D341Med (cell line): ENCODE measurements at regions not wholly inside any gene's neighbourhood (a gene's known extent, or its start where the extent isn't known, plus 50 kb on each side); places are given as distances from the start of the nearest gene placed in this dataset.

Experiments used
- DNase-seq: peaks from one replicate; pipeline ENCODE4 v3.0.0; 2012; ENCODE audit warnings: low spot score

DNA sequence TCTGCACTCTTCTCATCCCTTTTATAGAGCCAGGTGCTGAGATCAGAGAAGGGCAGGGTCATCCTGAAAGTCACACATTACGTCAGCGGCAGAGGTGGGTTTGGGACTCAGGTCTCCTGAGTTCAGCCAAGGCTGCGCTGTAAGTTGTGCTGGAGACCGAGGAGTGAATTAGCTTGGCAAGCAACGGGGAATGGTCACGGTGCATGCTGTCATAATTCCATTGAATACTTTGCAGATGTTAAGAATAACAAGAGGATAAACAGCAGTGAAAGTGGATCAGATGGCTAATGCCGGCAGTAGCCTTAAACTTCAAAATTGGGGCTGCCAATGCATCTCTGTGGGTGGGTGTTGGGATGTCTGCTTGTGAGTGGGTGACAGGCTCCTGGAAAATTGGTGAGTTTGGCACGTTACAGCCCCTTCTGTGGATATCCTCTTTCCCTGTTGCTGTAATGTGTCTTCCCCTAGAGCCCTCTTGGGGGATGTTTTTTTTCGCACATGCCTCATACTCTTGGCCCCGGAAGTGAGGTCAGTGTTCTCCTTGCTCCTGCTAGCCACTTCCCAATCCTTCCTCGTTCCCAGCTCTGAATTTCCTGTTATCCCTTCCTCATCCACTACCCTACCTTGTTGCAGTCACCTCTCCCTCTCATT lies 287.1 kb upstream of the SRRM4 start:
- DNase-seq = no peak

DNA sequence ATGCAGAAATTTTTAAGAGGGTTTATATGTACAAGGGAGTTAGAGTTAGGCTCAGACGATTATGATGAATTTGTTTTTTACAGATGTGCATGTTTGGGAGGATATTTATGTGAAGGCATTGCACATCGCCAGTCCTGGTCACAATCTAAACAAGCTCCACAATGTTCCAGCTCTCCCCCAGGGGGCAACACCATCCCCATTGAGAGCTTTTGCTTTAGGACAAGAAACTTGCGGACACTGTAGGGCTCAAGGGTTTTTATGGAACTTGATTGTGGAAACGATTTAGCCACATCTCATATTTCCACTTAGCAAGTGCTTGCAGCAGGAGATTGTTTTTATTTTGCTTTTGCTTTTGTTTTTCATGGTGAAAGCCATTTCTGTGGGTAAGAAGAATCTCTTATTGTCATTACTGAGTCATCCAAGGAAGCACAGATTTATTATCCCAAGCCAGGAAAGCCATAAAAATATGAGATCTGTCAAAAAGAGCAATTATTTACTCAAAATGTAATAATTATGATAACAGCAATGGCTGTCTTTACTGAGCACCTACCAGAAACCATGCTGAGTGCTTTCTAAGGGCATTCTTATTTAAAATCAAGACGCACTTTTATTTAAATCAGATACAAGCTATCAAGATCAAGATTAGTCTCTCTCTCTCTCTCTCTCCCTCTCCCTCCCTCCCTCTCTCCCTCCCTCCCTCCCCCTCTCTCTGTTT lies 276.7 kb upstream of the SRRM4 start:
- no peak for DNase-seq

DNA sequence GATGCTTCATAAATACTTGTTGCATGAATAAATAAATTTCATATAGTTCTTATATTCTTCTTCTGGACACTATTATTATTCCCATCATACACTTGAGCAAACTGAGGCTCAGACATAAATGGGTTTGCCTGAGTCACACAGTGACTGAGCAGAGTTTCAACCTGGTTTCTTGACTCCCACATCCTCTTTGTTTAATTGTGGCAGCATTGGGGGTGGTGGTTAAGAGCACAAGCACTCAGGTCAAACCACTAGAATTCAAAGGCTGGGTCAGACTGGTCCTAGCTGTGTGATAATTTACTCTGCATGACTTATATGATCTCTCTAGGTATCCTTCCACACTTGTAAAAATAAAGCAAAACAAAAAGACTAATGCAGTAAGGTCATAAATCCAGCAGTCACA lies 274.9 kb upstream of the SRRM4 start:
- no peak for DNase-seq

DNA sequence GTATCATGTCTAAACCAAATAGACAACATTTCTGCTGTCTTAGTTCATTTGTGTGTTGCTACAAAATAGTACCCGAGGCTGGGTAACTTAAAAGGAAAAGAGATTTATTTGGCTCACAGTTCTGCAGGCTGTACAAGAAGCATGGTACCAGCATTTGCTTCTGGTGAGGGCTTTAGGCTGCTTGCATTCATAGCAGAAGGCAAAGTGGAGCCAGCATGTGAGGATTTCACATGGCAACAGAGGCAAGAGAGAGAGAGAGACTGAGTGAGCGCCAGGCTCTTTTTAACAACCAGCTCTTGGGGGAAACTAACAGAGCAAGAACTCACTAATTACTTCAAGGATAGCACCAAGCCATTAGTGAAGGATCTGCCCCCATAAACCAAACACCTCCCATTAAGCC lies 271.4 kb upstream of the SRRM4 start:
- no peak for DNase-seq

DNA sequence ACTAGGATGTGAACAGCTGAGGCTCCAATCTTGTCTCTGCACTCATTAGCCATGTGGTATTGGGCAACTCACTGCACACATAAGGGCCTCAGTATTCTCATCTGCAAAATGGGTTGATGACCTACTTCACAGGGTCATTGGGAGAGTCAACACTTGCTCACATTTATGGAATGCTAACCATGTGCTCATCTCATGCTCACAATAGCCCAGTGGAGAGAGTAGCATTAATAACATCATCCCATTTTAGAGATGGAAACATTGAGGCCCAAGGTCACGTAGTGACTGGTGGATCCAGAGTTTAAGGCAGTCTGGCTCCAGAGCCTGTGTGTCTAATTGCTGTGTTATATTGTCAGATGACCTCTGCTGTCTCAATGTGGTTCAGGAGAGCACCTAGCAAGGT lies 270.2 kb upstream of the SRRM4 start:
- no peak for DNase-seq

DNA sequence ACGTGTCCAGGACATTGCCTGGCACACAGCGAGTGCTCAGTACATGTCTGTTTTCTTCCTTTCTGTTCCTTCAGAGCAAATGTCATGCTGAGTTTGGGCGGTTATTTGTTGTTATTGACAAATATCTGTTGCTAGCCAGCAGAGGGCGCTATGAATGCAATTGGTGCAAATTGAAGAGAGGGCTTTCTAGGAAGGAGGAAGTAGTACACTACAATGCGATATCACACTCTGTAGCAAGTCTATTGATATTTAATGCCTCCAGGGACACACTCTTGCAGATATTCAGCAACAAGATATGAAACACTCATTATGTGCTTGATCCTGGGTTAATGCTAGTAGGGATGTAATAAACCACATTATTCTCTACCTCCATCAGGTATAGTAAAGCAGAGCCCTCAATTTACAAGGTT lies 267.3 kb upstream of the SRRM4 start:
- peak; percentile 68 for DNase-seq

DNA sequence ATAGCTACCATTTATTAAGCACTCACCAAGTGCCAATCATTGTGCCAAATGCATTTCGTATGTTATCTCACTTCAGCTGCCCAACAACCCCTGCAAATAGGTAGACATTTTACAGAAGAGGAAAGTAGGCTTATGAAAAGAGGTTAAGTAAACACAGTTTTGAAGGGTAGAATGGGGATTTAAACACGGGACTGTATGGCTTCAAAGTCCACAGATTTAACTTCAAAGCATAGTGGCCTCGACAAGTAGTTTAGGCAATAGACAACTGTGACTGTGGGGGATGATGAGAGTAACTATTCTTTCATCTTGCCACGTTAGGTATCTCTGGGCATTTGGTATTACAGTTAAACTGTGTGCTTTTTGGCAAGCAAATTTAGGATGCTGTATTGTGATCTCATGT lies 266.8 kb upstream of the SRRM4 start:
- no peak for DNase-seq

DNA sequence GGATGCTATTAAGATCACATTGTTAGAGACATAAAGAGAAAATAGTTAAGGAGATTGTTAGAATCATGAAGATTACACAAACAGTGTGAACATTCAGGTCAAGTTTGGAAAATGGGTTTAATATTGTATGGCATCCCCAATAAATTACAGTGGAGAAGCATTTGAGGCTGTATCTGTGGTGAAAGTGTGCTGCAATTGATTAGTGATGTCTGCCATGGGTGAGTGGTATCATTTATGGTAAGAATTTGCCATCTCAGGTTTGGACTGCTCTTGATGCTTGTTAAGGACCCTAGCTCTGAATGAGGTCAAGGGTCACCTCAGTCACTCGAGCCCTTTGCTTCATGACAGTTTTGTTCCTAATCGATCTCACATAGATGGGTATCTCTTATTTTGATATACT lies 265.7 kb upstream of the SRRM4 start:
- DNase-seq = no peak

DNA sequence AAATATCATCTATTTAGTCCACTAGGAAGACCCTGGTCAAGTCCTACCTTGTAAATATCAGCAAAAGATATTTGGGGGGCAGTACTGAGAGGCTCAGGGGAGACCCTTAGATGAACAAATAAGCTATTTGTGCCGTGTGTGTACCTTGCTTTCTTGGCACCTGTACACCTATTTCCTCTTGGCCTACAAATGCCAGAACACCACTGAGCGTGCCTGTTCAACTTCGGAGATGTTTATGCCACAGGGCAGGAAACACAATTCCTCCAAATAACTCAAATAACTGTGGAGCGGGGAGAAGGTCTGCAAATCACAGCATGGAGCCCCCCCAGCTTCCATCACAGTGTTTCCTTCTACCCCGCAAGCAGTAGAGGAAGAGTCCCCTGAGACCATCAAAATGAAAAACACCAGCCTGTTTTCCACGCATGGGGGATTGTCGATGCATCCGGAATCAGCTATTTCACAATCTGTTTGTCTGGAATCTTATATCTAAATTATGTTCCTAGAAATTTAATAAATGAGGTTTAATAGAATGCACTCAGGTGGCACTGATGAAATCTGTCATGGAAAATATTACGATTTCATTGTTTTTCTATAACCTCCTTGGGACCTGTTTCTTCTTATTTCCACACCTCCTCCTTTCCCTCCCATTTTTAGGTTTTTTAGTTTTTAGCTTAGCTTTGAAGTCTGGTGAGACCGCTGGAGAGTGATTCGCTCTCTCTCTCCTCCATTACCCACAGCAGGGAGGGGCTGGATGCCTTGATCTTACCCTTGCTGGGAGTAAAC lies 254.0 kb upstream of the SRRM4 start:
- no peak for DNase-seq

DNA sequence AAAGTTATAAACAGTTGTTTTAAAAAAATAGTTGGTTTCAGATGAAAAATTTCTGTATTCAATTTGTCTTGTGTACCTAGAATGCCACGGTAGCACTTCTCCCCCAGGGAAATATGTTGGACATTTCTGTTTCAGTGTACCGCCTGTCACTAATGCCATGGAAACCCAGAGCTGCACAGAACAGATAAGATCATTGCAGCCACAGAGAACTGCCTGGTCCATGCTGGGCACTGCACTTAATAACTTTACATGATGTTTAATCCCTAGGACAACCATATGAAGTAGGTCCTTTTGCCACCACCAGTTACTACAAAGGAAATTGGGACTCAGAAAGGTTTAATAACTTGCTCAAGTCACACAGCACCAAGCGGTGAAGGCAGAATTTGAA lies 253.4 kb upstream of the SRRM4 start:
- DNase-seq = no peak

DNA sequence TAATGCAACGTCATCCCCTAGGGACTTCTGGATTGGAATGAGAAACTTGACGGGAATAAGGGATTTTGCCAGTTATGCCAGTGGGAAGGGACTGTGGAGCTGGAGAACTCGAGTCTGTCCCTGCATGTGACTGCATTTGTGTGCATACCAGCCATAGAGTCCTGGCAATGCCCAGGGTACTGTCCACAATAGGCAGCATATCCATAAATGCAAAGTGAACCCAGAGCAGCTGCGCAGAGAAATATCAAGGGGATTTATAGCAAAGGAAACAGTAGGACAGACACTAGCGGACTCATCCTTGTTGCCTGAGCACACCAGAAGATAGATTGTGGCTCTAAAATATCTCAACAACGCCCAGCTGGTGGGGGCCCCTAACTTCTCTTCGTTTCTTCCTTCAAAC lies 247.1 kb upstream of the SRRM4 start:
- DNase-seq = no peak

DNA sequence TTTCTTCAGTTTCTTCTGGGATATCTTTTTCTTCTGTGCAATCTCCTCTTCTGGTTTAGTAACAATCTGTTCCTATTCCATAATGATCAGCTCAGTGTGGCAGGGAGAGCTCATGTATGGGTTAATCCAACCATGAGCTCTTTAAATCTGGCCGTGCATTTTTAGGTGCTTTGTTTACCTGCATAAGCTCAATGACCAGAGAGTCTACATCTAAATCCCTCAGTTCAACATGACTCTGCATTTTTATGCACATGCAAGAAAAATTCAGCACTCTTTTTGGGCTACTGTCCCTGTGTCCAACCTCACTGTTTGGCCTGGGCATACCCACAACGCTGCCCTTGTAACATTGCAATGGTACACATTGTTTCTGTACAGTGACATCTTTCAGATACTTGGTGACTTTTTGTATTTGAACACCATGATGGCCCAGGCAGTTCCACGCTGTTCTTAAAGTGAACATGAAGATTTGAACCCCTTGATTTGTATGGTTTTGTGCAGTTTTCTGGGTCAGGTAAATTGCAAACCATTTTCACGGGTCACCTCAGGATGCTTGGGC lies 243.3 kb upstream of the SRRM4 start:
- no peak for DNase-seq

DNA sequence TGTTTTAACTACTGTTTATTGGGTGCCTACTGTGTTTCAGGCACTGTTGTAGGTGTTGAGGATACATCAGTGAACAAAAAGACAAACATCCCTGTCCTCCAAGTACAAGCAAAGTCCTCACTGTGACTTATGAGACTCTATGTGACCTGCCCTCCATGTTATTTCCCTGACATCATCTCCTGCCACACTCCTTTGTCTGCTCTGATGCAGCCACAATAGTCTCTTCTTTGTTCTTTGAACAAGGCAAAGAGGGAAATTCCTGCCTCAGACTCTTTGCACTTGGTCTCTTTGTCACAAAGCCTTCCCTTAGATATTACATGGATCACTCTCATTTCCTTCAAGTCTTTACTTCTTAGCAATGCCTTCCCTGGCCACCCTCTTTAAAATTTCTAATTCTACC lies 240.1 kb upstream of the SRRM4 start:
- no peak for DNase-seq

DNA sequence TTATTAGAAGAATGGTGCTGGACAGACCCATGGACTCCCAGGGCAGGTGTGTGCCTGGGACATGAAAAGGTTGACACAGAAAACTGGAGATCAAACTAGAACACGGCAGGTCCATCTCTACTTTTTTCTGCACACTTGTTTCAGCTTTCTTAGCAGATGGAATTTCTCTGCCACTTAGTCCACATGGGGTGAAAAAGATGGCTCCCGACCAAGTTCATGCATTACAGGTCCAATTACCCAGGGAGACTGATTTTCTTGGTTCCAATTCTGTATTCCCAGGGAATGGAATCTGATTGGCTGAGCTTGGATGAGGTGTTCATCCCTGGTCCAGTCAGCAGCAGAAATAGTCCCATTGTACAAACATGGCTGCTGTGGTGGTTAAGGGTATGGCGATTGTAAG lies 238.9 kb upstream of the SRRM4 start:
- no peak for DNase-seq

DNA sequence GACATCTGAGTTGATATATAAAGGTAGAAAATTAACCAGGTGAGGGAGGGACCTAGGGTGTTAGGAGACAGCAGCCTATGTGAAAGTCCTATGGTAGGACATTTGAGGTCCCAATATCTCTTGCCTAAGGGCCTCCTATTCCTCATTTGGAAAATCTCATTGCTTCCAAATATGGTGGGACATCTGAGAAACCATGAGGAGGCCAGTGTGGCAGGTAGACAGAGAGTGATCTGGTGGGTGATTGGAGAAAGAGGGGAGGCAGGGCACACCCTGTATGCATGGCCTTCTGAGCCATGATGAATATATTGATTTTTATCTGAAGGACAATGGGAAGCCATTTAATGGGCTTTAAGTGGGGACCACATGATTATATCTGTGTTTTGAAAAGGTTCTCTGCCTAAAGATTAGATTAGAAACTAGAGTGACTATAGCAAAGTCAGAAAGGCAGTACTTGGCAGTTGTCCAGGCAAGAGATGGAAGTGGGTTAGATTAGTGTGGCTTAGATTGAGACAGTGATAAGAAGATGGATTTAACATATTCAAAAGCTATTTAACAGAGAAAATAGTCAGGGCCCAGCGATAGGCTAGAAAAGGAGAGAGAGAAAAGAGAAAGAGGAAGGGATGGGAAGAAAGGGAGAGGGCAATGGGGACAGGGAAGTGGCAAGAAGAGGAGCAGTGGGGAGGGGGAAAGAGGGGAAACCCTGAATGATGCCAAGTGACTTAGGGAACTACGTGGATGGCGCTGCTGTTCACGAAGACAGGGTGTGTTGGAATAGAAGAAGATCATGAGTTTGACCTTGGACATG lies 237.2 kb upstream of the SRRM4 start:
- no peak for DNase-seq

DNA sequence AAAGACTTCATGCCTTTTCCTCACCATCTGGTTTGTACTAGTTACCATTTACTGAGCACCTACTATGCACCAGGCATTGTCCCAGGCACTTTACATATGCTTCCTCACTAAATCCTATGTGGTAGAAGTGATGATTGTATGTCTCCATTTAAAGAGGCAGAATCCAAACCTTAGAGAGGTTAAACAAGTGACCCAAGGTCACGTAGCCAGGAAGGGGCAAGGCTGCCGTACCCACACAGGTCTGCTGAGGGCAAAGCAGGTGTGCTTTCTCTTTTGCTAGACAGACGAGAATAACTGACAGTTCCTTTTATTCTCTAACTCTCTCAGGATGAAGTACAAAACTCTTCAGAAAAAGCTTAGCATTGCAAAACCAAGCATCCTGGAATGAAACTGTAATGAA lies 235.2 kb upstream of the SRRM4 start:
- no peak for DNase-seq

DNA sequence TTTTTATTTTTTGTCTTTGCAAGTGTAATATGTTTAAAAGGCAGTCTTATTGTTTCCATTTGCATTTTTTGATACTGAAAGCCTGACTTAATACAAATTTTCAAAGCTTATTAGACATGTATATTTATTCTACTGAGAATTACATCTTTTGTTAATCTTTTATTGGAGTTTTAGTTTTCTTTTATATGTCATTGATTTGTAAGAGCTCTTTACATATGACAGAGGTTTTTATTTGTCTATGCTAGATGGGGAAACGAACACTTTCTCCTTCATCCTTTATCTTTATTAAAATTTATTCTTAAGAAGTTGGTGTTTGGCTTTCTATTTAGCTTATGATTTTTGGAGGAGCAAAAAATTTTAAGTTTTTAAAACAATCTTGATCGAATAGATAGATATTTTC lies 234.4 kb upstream of the SRRM4 start:
- no peak for DNase-seq

DNA sequence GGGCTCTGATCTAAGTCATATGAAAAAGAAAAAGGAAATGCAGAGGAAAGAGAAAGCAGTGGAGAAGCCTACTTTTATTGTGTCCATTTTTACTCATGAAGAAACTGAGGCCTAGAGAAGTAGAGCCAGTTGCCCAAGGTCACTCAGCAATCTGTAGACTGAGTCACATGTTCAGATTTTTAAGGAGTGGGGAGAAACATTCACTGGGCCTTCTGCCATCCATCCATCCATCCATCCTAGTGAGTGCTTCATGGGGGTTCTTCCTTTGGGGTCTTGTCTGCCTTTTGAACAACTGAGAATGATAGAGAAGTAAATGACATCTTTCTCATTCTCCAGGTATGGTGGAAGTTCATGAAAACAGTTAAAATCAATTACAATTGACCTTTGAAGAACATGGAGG lies 233.6 kb upstream of the SRRM4 start:
- no peak for DNase-seq

DNA sequence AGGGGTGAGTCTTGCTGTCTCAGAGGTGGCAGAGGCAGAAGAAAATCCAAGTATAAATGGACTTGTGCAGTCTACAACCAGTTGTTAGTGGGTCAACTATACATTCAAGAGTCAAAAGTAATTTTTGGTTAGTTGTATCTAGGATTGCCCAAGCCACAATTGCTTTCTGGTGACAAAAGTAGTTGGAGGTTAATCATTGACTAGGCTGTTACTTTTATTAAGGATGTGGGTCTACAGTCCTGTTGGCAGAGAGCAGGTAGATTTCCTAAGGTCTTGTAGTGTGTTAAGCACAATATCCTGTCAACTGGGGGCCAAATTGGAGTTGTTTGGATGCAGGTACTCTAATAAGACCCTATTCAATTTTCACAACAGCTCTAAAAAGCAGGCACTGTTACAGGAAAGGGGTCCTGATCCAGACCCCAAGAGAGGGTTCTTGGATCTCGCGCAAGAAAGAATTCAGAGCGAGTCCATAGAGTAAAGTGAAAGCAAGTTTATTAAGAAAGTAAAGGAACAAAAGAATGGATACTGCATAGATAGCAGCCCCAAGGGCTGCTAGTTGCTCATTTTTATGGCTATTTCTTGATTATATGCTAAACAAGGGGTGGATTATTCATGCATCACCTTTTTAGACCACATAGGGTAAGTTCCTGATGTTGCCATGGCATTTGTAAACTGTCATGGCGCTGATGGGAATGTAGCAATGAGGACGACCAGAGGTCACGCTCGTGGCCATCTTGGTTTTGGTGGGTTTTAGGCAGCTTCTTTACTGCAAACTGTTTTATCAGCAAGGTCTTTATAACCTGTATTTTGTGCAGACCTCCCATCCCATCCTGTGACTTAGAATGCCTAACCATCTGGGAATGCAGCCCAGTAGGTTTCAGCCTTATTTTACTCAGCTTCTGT lies 232.6 kb upstream of the SRRM4 start:
- DNase-seq = no peak

DNA sequence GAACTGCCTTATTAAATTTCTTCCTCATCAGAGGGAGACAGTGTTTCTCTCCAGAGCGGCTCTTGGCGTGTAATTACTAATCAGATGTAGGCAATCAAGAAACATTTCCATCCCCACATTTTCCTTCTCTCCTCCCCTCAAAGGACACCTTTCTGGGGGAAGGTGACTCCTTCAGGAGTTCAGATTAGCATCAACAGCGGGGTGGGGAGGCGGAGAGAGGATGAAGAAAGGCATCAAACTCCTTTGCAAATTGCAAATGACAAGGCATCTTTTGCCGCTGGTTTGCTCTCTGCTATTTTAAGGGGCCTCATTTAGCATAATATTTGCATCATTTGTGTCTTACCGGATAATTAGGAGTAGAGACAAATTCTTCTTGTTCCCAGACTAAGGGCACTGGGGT lies 231.7 kb upstream of the SRRM4 start:
- DNase-seq = no peak

DNA sequence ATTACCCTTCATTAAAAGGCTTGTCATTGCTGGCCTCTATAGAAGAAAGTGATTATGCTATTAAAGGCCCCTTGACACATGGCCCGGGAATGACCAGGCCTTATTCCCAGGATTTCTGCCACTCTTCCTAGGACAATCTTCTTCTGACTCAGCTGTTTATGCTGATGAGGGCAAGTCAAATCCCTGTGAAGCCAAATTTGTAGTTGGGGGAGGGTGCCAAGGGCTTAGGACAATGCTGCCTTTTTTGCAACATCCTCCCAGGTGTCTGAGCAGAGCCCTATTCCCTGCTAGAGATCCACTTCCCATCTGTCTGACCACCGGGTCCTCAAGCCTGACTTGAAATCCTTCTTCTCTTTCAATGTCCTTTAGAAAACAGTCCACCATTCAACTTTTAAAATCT lies 230.7 kb upstream of the SRRM4 start:
- no peak for DNase-seq
